ENCODE measurements at regions not wholly inside any gene's neighbourhood (a gene's known extent, or its start where the extent isn't known, plus 50 kb on each side); places are given as distances from the start of the nearest gene placed in this dataset.

DNA sequence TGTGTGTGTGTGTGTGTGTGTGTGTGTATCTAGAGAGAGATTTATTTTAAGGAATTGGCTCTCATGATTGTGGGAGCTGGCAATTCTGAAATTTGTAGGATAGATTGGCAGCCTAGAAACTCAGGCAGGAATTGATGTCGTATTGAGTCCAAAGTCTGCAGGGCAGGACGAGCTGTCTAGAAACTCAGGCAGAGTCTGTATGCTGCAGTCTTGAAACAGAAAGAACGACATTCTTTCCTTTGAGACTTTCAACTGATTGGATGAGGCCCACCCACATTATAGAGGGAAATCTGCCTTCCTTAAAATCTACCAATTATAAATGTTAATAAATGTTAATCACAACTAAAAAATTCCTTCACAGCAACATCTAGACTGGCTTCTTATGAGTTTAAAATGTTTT lies 436.6 kb upstream of the FANCL start:
- H3K36me3 ChIP-seq (ENCODE audit: insufficient read depth, low read length) = no peaks in the 10 kb centered on the region

GRCh38 chr2:58671675-58672074 lies 430.6 kb upstream of the FANCL start:
- no peaks in the 10 kb centered on the region for H3K27me3 ChIP-seq (ENCODE audit: control insufficient read depth in 1 of 2, insufficient read depth in 2 of 2, low read length in 2 of 2)
- no peak overlapping the region for H3K9ac ChIP-seq (ENCODE audit: low read length)
- no peak overlapping the region for H3K4me3 ChIP-seq (ENCODE audit: low read depth in 1 of 2, low read length in 2 of 2)

More for the DNA sequence above, 436.6 kb upstream of the FANCL start:
- Histone ChIP-seq H3K4me3 (ENCODE audit: low read depth in 1 of 2, low read length in 2 of 2) (no peak overlapping the region), H3K9ac (ENCODE audit: low read length) (no peak overlapping the region), H3K4me1 (ENCODE audit: insufficient read depth, low read length) (no peaks in the 10 kb centered on the region), H3K9me3 (ENCODE audit: low read length) (no peaks in the 10 kb centered on the region), H3K27ac (ENCODE audit: low read depth, low read length) (no peak overlapping the region), H3K27me3 (ENCODE audit: control insufficient read depth in 1 of 2, insufficient read depth in 2 of 2, low read length in 2 of 2) (no peaks in the 10 kb centered on the region)

DNA sequence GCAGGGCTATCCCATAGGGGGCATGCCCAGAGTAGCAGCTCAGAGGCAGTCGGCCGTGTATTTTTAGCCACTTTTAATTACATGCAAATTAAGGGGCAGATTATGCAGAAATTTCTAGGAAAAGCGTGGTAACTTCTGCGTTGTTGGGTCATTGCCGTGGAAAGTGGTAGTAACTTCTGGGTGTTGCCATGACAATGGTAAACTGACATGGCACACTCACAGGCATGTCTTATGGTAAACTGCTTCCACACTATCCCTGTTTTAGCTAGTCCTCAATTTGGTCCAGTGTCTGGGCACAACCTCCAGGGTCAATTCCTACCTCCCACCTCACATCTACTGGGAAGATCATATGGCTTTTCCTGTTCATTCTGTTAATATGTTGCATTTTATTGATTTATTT lies 428.9 kb upstream of the FANCL start:
- Histone ChIP-seq H3K4me1 (ENCODE audit: insufficient read depth, low read length) (no peaks in the 10 kb centered on the region), H3K27me3 (ENCODE audit: control insufficient read depth in 1 of 2, insufficient read depth in 2 of 2, low read length in 2 of 2) (no peaks in the 10 kb centered on the region), H3K4me3 (ENCODE audit: low read depth in 1 of 2, low read length in 2 of 2) (no peak overlapping the region), H3K36me3 (ENCODE audit: insufficient read depth, low read length) (no peaks in the 10 kb centered on the region), H3K9ac (ENCODE audit: low read length) (no peak overlapping the region), H3K9me3 (ENCODE audit: low read length) (no peaks in the 10 kb centered on the region), H3K27ac (ENCODE audit: low read depth, low read length) (no peak overlapping the region)

More at GRCh38 chr2:58671675-58672074, 430.6 kb upstream of the FANCL start:
- no peak overlapping the region for H3K27ac ChIP-seq (ENCODE audit: low read depth, low read length)
- H3K4me1 ChIP-seq (ENCODE audit: insufficient read depth, low read length) = no peaks in the 10 kb centered on the region
- H3K9me3 ChIP-seq (ENCODE audit: low read length) = no peaks in the 10 kb centered on the region
- no peaks in the 10 kb centered on the region for H3K36me3 ChIP-seq (ENCODE audit: insufficient read depth, low read length)

DNA sequence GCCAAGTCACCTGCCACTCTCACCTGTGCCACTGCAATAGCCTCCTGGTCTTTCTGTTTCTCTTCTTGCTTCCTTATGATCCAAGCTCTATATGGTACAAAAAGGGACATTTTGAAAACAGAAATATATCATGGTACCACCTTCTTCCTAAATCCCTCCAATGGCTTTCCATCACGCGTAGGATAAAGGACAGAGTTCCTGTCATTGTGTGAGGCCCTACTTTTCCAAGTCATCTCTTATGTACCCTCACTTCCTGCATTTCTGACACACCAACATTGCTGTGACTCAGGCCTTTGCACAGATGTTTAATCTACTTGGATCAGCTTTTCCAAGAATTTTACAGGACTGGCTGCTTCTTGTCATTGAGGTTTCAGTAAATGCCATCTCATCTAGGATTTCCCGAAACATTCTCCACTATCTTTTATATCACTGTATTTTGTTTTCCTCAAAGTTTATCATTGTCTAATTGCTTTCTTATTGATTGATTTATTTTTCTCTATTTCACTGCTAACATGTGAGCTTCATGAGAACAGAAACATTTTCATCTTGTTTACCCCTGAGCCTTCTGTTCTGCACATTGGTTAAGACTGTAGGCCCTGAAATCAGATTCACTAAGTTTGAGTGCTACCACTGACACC lies 426.1 kb upstream of the FANCL start:
- Histone ChIP-seq H3K4me1 (ENCODE audit: insufficient read depth, low read length) (no peaks in the 10 kb centered on the region), H3K9ac (ENCODE audit: low read length) (no peak overlapping the region), H3K36me3 (ENCODE audit: insufficient read depth, low read length) (no peaks in the 10 kb centered on the region), H3K4me3 (ENCODE audit: low read depth in 1 of 2, low read length in 2 of 2) (no peak overlapping the region), H3K9me3 (ENCODE audit: low read length) (no peaks in the 10 kb centered on the region), H3K27ac (ENCODE audit: low read depth, low read length) (no peak overlapping the region), H3K27me3 (ENCODE audit: control insufficient read depth in 1 of 2, insufficient read depth in 2 of 2, low read length in 2 of 2) (no peaks in the 10 kb centered on the region)

- H3K4me1 ChIP-seq (ENCODE audit: insufficient read depth, low read length) = no peaks in the 10 kb centered on the region
- H3K9me3 ChIP-seq (ENCODE audit: low read length) = no peaks in the 10 kb centered on the region
- no peaks in the 10 kb centered on the region for H3K27me3 ChIP-seq (ENCODE audit: control insufficient read depth in 1 of 2, insufficient read depth in 2 of 2, low read length in 2 of 2)
- no peaks in the 10 kb centered on the region for H3K36me3 ChIP-seq (ENCODE audit: insufficient read depth, low read length)
- no peak overlapping the region for H3K4me3 ChIP-seq (ENCODE audit: low read depth in 1 of 2, low read length in 2 of 2)
- no peak overlapping the region for H3K27ac ChIP-seq (ENCODE audit: low read depth, low read length)
- H3K9ac ChIP-seq (ENCODE audit: low read length) = no peak overlapping the region
These were observed 425.3 kb upstream of the FANCL start for GRCh38 chr2:58666323-58666970.

DNA sequence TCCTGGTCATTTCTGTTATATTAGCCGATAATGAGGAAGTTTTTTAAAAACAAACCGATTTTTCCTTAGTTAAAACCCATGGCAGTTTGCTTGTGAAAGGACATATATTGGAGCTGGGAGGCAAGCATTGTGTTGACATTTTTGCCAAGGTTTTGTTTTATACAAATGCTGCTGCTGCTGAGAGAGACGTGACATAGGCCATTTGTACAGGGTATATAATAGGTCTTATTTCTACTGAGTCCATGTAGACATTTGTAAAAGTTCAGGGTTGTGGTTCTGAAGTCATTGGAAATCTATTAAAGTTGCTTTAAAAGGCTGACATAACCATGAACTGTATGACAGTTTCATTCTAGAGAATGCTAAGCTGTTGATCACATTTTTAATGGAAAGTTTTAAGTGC lies 424.0 kb upstream of the FANCL start:
- Histone ChIP-seq H3K27ac (ENCODE audit: low read depth, low read length) (no peak overlapping the region), H3K27me3 (ENCODE audit: control insufficient read depth in 1 of 2, insufficient read depth in 2 of 2, low read length in 2 of 2) (no peaks in the 10 kb centered on the region), H3K9ac (ENCODE audit: low read length) (no peak overlapping the region), H3K36me3 (ENCODE audit: insufficient read depth, low read length) (no peaks in the 10 kb centered on the region), H3K4me1 (ENCODE audit: insufficient read depth, low read length) (no peaks in the 10 kb centered on the region), H3K4me3 (ENCODE audit: low read depth in 1 of 2, low read length in 2 of 2) (no peak overlapping the region), H3K9me3 (ENCODE audit: low read length) (no peaks in the 10 kb centered on the region)

- Histone ChIP-seq H3K4me3 (ENCODE audit: low read depth in 1 of 2, low read length in 2 of 2) (no peak overlapping the region), H3K36me3 (ENCODE audit: insufficient read depth, low read length) (no peaks in the 10 kb centered on the region), H3K27me3 (ENCODE audit: control insufficient read depth in 1 of 2, insufficient read depth in 2 of 2, low read length in 2 of 2) (no peaks in the 10 kb centered on the region), H3K9me3 (ENCODE audit: low read length) (no peaks in the 10 kb centered on the region), H3K27ac (ENCODE audit: low read depth, low read length) (no peak overlapping the region), H3K9ac (ENCODE audit: low read length) (no peak overlapping the region), H3K4me1 (ENCODE audit: insufficient read depth, low read length) (no peaks in the 10 kb centered on the region)
These were observed 423.5 kb upstream of the FANCL start for GRCh38 chr2:58664523-58665151.

GRCh38 chr2:58660046-58660445 lies 418.9 kb upstream of the FANCL start:
- no peak overlapping the region for H3K27ac ChIP-seq (ENCODE audit: low read depth, low read length)
- H3K4me1 ChIP-seq (ENCODE audit: insufficient read depth, low read length) = no peaks in the 10 kb centered on the region
- no peaks in the 10 kb centered on the region for H3K27me3 ChIP-seq (ENCODE audit: control insufficient read depth in 1 of 2, insufficient read depth in 2 of 2, low read length in 2 of 2)
- no peaks in the 10 kb centered on the region for H3K9me3 ChIP-seq (ENCODE audit: low read length)
- H3K36me3 ChIP-seq (ENCODE audit: insufficient read depth, low read length) = no peaks in the 10 kb centered on the region
- H3K4me3 ChIP-seq (ENCODE audit: low read depth in 1 of 2, low read length in 2 of 2) = no peak overlapping the region
- H3K9ac ChIP-seq (ENCODE audit: low read length) = no peak overlapping the region

DNA sequence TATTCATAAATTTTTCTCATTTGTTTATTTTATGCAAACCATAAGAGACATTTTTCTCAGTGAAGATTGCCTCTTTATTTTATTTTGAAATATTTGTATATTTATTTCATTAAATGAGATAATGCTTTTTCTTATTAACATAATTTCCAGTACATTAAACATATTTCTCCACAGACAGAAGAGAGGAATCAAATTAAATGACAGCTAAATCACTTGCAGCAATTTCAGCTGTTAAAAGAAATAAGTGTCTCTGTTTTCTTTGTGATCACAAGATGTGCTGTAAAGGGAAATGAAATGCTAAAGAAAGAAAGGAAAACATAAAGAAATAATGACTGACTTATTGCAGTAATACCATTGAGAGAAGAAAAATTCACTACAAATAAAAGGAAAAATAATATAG lies 414.0 kb upstream of the FANCL start:
- Histone ChIP-seq H3K27me3 (ENCODE audit: control insufficient read depth in 1 of 2, insufficient read depth in 2 of 2, low read length in 2 of 2) (no peaks in the 10 kb centered on the region), H3K9me3 (ENCODE audit: low read length) (no peaks in the 10 kb centered on the region), H3K36me3 (ENCODE audit: insufficient read depth, low read length) (no peaks in the 10 kb centered on the region), H3K9ac (ENCODE audit: low read length) (no peak overlapping the region), H3K4me3 (ENCODE audit: low read depth in 1 of 2, low read length in 2 of 2) (no peak overlapping the region), H3K4me1 (ENCODE audit: insufficient read depth, low read length) (no peaks in the 10 kb centered on the region), H3K27ac (ENCODE audit: low read depth, low read length) (no peak overlapping the region)

- no peaks in the 10 kb centered on the region for H3K4me1 ChIP-seq (ENCODE audit: insufficient read depth, low read length)
- no peak overlapping the region for H3K27ac ChIP-seq (ENCODE audit: low read depth, low read length)
- no peak overlapping the region for H3K4me3 ChIP-seq (ENCODE audit: low read depth in 1 of 2, low read length in 2 of 2)
- no peak overlapping the region for H3K9ac ChIP-seq (ENCODE audit: low read length)
- H3K27me3 ChIP-seq (ENCODE audit: control insufficient read depth in 1 of 2, insufficient read depth in 2 of 2, low read length in 2 of 2) = no peaks in the 10 kb centered on the region
- no peaks in the 10 kb centered on the region for H3K9me3 ChIP-seq (ENCODE audit: low read length)
- H3K36me3 ChIP-seq (ENCODE audit: insufficient read depth, low read length) = no peaks in the 10 kb centered on the region
These were observed 410.8 kb upstream of the FANCL start for GRCh38 chr2:58651930-58652329.

DNA sequence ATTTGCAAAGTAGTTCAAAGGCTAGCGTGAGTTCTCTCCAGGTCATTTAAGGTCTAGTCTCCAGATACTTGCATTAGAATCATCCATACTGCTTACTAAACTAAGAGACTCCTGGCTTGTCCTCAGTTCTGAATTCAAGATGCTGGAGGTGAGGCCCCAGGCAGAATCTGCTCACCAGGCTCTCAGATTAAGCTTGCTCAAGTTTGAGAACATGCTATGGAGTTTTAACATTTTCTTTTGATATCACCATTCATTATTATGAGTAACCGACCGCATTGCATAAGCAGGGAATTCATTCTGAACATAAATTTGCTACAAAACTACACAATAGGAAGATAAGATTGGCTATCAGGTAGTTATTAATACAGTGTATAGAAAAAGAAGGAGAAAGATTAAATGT lies 409.7 kb upstream of the FANCL start:
- Histone ChIP-seq H3K36me3 (ENCODE audit: insufficient read depth, low read length) (no peaks in the 10 kb centered on the region), H3K27me3 (ENCODE audit: control insufficient read depth in 1 of 2, insufficient read depth in 2 of 2, low read length in 2 of 2) (no peaks in the 10 kb centered on the region), H3K9me3 (ENCODE audit: low read length) (no peaks in the 10 kb centered on the region), H3K4me1 (ENCODE audit: insufficient read depth, low read length) (no peaks in the 10 kb centered on the region), H3K9ac (ENCODE audit: low read length) (no peak overlapping the region), H3K4me3 (ENCODE audit: low read depth in 1 of 2, low read length in 2 of 2) (no peak overlapping the region), H3K27ac (ENCODE audit: low read depth, low read length) (no peak overlapping the region)

DNA sequence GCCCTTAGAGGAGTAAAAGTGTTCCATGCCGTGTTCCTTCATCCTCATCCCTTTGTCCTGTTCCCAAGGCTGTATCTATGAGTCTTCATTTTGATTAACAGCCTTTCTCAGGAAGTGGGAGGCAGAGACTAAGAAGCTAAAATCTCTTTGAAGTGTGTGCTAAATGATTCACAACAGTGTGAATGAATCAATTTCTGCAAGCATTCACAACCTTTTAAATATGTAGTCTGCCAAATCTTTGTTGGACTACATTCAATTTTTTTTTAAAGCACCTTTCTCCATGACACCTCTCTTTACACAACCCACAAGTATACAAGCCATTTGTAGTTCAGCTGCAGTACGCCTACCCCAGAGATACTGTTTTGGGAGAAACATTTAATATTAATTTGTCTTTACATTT lies 408.6 kb upstream of the FANCL start:
- Histone ChIP-seq H3K4me3 (ENCODE audit: low read depth in 1 of 2, low read length in 2 of 2) (no peak overlapping the region), H3K27ac (ENCODE audit: low read depth, low read length) (no peak overlapping the region), H3K9me3 (ENCODE audit: low read length) (no peaks in the 10 kb centered on the region), H3K9ac (ENCODE audit: low read length) (no peak overlapping the region), H3K4me1 (ENCODE audit: insufficient read depth, low read length) (no peaks in the 10 kb centered on the region), H3K36me3 (ENCODE audit: insufficient read depth, low read length) (no peaks in the 10 kb centered on the region), H3K27me3 (ENCODE audit: control insufficient read depth in 1 of 2, insufficient read depth in 2 of 2, low read length in 2 of 2) (no peaks in the 10 kb centered on the region)

All from muscle layer of colon (tissue), 2 donors.